ENCODE measurements at regions not wholly inside any gene's neighbourhood (a gene's known extent, or its start where the extent isn't known, plus 50 kb on each side); places are given as distances from the start of the nearest gene placed in this dataset.

GRCh38 chr14:35221462-35221861 lies 70.7 kb upstream of the PSMA6 start:
- no peak for TF ChIP-seq EZH2 (optimal IDR thresholded peaks at IDR 0.05; ENCODE audit: low read depth, low read length)
- no peak for TF ChIP-seq EZH2phosphoT487 (IDR thresholded peaks at IDR 0.05; ENCODE audit: low read length)

Measured in MM.1S (cell line).